Stimulated activated CD8-positive, alpha-beta memory T cell treated with anti-CD3 and anti-CD28 coated beads, Interleukin-12 subunit alpha, Interleukin-12 subunit beta, amount 100 ng/mL, for 24 hours (primary cell): ENCODE measurements at regions not wholly inside any gene's neighbourhood (a gene's known extent, or its start where the extent isn't known, plus 50 kb on each side); places are given as distances from the start of the nearest gene placed in this dataset.

Experiments
- DNase-seq: peaks from one replicate; pipeline ENCODE4 v3.0.0-alpha.2; 2020; ENCODE audit errors: extremely low read depth

- DNase-seq = no peak
These were observed 1196.3 kb upstream of the TMEM132C start for GRCh38 chr12:127070515-127071157.

- no peak for DNase-seq
These were observed 1192.8 kb upstream of the TMEM132C start for GRCh38 chr12:127074161-127074560.

- DNase-seq = no peak
These were observed 1191.0 kb upstream of the TMEM132C start for GRCh38 chr12:127075981-127076380.

GRCh38 chr12:127077262-127078045, 1189.5 kb upstream of the TMEM132C start:
- no peak for DNase-seq

- DNase-seq = no peak
These were observed 1188.2 kb upstream of the TMEM132C start for GRCh38 chr12:127078577-127079350.

- no peak for DNase-seq
These were observed 1187.3 kb upstream of the TMEM132C start for GRCh38 chr12:127079636-127080035.

GRCh38 chr12:127081058-127081457, 1185.9 kb upstream of the TMEM132C start:
- no peak for DNase-seq

GRCh38 chr12:127083008-127083949, 1183.7 kb upstream of the TMEM132C start:
- no peak for DNase-seq

- DNase-seq = no peak
These were observed 1165.9 kb upstream of the TMEM132C start for GRCh38 chr12:127101076-127101475.

GRCh38 chr12:127106041-127106440, 1160.9 kb upstream of the TMEM132C start:
- no peak for DNase-seq

- DNase-seq = no peak
These were observed 1160.3 kb upstream of the TMEM132C start for GRCh38 chr12:127106697-127107096.

GRCh38 chr12:127107744-127108143, 1159.2 kb upstream of the TMEM132C start:
- no peak for DNase-seq

- no peak for DNase-seq
These were observed 1158.4 kb upstream of the TMEM132C start for GRCh38 chr12:127108360-127109215.

GRCh38 chr12:127113945-127114344, 1153.0 kb upstream of the TMEM132C start:
- DNase-seq = no peak

- no peak for DNase-seq
These were observed 1151.4 kb upstream of the TMEM132C start for GRCh38 chr12:127115468-127116035.

GRCh38 chr12:127118251-127118650, 1148.7 kb upstream of the TMEM132C start:
- DNase-seq = no peak

GRCh38 chr12:127119600-127120140, 1147.3 kb upstream of the TMEM132C start:
- DNase-seq = no peak

- DNase-seq = no peak
These were observed 1146.1 kb upstream of the TMEM132C start for GRCh38 chr12:127120851-127121250.

GRCh38 chr12:127121494-127122084, 1145.4 kb upstream of the TMEM132C start:
- no peak for DNase-seq
